GM21717 (cell line): ENCODE measurements at regions not wholly inside any gene's neighbourhood (a gene's known extent, or its start where the extent isn't known, plus 50 kb on each side); places are given as distances from the start of the nearest gene placed in this dataset.

Experiments
- ATAC-seq: cut with Tn5 transposase; IDR thresholded peaks from one replicate; pipeline ENCODE4 v1.9.1; 2021; ENCODE audit warnings: mild to moderate bottlenecking, moderate library complexity; ENCODE audit not compliant: unreplicated experiment

GRCh38 chr9:108565651-108566378, 290.0 kb downstream of the ACTL7B start:
- peak; percentile 91 for ATAC-seq

GRCh38 chr9:108562176-108562575, 293.6 kb downstream of the ACTL7B start:
- no peak for ATAC-seq

DNA sequence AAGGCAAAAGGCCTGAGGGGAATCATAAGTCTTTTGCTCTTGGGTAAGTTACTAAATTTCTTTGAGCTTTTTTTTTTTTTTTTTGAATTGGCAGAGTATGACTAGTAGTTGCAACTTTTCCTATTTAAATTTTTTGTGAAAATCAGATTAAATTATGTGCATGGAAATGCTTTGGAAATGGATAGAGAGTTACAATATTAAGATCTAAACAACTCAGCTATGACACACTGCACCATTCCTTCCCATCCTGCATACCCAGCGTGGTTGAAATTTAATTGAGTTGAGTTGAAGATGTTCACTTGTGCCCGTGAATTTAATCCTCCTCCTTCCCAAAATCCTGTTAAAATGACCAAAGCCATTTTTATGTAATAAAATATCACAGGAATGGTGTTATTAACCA, 296.4 kb downstream of the ACTL7B start:
- no peak for ATAC-seq

- no peak for ATAC-seq
Observed at GRCh38 chr9:108554831-108555230, 301.0 kb downstream of the ACTL7B start.

DNA sequence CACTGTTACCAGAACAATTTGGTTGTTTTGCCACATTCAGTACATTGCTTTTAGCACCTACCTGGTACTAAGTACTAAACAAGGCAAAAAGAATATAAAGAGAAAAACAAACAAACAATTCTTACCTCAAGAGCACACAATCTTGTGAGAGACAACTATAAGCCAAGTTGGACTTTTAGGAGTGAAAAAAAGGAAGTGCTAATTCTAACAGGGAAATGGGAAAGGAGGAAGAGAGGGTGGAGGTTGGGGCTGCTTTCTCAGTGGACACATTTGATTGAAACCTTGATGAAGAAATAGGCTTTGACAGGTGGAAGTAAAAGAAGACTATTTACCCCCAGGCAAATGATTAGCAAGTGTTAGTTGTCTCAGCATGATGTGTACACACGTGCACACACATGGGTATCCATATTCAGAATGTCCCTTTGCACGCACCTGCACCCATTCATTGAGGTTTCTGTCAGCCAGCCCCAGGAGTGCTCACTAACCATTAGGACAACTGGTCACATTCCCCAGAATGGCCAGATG, 302.6 kb downstream of the ACTL7B start:
- ATAC-seq = no peak

- no peak for ATAC-seq
Observed at GRCh38 chr9:108552459-108553040, 303.2 kb downstream of the ACTL7B start.

GRCh38 chr9:108551030-108551841, 304.6 kb downstream of the ACTL7B start:
- ATAC-seq = no peak

- no peak for ATAC-seq
Observed at GRCh38 chr9:108550106-108550505, 305.7 kb downstream of the ACTL7B start.

- ATAC-seq = no peak
Observed at GRCh38 chr9:108549184-108549583, 306.6 kb downstream of the ACTL7B start.

DNA sequence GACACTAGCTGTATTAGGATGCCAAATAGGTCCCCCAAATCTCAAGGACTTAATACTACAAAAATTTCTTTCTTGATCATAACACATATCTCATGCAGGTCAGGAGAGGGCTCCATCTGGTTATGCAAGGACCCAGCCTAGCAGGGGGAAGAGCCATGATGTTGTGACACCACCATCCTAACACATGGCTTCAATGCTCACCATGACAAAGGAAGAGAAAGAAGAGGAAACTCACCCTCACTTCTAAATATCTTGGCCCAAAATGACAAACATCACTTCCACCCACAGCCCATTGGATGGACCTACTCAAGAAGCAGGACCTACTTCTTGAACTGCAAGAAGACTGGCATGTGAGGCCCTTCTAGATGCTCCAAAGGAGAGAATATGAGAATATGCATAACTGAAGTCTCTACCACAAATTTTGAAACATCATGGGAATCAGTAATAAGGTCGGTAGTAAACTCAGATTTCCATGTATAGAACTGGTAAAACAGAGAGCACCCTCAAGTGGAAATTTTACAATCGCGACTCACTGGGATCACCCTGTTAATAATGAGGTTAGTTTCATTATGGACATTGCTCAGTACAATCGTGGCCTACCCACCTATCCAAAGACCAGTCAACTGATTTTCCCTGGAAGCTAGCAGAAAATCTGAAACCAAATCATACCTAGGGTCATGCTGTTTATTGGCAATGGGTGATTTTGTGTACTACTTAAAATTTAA, 308.2 kb downstream of the ACTL7B start:
- ATAC-seq = no peak

DNA sequence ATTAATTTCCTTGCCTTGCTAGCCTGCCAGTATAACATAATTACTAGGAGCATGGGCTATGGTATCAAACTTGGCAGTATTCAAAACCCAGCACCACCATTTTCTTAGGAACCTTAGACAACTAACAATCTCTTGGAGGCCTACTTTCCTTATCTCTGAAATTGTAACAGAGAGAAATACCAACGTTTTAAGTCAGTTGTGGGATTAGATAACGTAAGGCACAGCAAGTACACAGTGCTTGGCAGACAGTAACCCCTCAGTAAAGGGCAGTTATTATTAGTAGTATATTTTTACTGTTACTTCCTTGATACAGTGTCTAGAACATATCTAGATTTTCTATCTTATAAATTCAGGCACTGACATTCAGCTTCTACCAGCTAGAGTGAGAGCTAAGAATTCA, 309.6 kb downstream of the ACTL7B start:
- ATAC-seq = no peak

DNA sequence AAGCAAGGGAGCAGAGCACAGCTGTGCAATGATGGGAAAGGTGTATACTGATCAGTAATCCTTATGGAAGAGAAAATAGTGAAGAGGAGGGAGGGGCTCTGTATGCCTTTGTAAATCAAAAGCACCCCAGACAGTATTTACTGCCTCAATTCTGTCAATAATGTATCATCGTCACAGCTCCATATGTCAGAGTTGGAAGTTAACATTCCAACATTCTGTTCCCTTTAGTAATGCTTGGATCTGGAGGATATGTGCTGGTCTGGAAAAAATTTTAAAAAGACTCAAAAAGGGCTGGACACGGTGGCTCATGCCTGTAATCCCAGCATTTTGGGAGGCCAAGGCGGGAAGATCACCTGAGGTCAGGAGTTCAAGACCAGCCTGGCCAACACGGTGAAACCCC, 310.4 kb downstream of the ACTL7B start:
- ATAC-seq = no peak

DNA sequence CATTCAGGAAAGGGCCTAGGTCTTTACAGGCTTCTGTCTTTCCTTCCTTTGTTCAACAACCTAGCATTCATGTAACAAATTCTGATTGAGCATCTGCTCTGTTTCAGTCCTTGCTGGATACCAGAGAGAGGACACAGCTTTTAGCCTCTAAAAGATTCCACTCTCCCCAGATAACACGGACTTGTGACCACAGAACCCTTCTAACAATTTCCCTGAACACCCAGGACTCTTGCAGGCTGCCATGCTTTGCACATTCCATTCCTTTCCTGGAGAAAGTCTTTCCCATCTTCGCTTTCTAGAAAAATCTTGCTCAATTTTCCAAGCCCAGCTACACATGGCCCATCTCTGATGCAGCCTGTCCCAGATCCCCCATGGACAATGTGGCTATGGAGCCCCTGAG, 310.9 kb downstream of the ACTL7B start:
- ATAC-seq = no peak

DNA sequence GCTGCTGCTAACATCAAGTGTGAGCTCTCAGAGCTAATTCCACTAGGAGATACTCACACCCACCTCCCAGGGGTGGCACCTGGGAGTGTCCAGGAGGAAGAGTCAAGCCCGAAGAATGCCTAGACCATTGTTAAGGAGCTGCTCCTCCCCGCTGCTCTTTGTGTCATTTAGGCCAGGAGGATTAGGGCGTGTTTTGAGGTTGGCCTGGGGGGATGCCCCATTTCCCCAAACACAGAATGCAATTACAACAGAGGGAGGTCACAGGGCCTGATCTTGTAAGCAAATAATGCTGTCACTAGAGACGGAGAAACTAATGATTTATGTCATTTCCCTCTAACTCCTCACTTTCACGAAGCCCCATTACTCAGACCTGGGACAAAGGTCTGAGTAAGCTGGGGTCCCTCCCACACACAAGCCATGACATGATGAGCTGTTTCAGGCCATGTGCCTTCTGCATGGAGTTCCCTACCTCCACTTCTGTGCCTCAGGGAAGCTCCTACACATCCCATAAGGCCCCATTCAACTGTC, 312.5 kb downstream of the ACTL7B start:
- ATAC-seq = no peak

- ATAC-seq = no peak
Observed at GRCh38 chr9:108537756-108538155, 318.0 kb downstream of the ACTL7B start.

- no peak for ATAC-seq
Observed at GRCh38 chr9:108536836-108537601, 318.8 kb downstream of the ACTL7B start.

DNA sequence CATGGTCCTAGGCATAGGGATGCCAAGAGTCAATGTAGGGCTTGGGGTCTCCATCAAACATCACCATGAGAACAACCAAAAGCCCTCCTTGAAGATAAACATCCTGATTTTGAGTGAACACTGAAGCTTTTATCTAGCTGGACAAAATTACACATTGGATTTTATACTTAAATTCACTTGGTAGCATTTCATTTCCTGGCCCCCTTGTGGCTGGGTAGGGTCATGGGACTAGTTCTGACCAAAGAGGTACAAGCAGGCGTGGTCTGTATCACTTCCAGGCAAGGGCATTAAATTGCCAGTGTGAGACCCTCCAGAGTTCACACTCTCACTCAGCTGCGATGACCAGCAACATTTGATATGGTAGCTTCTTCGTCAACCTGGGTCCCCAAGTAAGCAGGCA, 320.3 kb downstream of the ACTL7B start:
- no peak for ATAC-seq

DNA sequence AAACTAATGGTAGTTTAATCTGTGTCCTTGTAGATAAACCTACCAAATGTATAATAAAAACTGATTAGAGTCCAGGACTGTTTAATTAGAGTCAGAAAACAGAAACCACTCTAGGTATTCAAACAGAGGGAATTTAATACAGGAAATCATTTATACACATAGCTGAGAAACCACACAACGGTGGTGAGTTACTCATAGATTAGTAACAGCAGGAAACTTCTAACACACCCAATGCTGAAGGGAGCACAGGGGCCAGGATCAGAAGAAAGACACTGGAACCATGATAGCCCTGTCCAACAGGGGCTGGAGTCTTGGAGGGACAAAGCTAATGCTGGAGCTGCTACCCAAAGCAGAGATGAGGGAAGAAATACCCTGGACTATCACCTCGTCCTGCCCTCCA, 321.0 kb downstream of the ACTL7B start:
- ATAC-seq = no peak

DNA sequence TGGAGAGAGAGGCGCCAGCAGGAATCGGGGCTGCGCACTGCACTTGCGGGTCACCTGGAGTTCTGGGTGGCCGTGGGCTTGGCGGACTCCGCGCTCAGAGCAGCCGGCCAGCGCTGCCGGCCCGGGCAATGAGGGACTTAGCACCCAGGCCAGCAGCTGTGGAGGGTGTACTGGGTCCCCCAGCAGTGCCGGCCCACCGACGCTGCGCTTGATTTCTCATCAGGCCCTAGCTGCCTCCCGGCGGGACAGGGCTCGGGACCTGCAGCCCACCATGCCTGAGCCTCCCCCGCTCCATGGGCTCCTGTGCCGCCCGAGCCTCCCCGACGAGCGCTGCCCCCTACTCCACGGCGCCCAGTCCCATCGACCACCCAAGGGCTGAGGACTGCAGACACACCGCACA, 325.6 kb downstream of the ACTL7B start:
- no peak for ATAC-seq

DNA sequence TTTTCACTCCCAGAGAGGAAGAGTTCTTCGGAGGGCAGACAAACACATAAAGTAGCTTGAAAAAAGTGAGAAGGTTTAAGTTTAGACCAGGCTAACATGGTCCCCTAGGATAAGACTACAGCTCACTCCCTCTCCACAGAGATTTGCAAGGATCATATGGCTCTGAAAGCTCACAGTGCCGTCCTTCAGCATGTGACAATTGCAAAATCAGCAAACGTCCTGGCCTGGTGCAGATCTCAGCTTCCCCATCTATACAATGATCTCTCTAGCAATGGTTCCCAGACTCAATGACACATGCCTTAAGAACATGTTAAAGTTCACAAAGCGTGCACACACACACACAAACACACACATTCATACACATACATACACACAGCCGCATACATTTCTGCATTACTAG, 327.6 kb downstream of the ACTL7B start:
- no peak for ATAC-seq
